Glomerular visceral epithelial cell (primary cell): ENCODE measurements at regions not wholly inside any gene's neighbourhood (a gene's known extent, or its start where the extent isn't known, plus 50 kb on each side); places are given as distances from the start of the nearest gene placed in this dataset.

Source experiments
- DNase-seq: peaks from one replicate; pipeline ENCODE4 v3.0.0-alpha.2; 2016; ENCODE audit errors: extremely low spot score

DNA sequence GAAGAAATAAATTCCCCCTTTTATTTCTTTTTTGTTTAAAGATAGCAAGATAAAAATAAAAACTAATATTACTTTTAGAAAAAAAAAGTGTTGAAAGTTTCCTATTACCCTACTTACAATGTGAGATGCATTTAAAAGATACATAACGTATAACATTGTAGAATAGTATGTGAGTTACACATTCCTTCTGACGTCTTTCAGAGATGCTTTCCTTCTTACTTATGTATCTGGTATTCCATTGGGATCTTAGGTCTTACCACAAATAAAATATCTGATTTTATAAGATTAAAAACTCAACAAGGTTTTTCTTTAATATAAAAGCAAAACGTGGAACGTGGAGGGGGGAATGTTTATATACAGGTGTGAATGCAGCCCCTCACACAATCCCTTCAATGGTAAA, 147.2 kb upstream of the ETS2 start:
- no peak for DNase-seq

DNA sequence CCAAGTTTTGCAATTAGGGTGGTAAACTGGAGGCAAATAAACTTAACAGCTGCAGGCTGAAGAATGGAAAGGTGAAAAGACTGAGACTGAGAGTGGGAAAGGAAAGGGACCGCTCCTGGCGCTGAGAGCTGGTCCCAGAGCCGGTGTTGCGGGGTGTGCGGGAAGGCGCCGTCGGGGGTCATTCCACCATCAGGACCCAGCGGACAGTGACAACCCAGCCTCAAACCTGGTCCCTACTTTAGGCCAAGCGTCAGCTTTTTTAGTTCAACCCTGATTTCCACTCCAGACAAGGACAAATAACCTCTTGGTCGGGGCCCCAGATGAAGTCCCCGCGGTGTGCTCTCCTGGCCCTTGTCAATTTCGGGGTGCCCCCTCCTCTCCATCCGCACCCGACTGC, 145.8 kb upstream of the ETS2 start:
- DNase-seq: no peak

DNA sequence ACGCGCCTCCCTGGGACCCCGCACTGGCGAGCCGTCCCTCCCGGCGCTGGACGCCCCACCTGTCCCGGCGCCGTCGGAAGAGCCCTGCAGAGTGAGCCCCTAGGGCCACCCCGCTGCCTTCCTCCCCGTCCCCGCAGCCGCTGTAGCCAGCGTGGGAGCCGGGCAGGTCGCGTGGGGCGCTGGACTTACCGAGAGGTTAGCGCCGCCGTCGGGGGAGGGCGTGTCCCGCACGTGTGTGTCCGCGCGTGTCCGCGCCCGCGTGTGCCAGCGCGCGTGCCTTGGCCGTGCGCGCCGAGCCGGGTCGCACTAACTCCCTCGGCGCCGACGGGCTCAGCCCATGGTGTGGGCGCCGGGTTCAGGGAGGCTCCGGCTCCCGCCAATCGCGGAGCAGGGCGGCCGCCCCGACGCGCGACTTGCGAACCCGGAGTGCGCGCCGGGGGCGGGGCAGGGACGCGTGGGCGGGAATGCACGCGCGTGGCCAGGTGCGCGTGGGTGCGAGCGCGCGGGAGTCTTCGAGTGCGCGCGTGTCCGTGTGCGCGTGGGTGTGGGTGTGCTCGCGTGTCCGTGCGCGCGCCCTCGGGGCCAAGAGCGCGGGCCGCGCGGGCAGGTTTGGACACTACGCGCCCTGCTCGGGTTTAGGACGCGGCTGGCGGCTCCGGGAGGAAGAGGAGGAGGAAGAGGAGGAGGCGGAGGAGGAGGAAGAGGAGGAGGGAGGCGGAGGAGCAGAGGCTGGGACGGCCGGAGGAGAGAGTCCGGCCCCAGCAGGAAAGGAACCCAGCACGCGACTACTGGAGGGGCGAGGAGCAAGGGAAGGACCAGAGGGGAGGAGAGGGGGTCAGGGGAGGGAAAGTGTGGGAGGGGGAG, 145.2 kb upstream of the ETS2 start:
- peak; percentile 25 for DNase-seq

DNA sequence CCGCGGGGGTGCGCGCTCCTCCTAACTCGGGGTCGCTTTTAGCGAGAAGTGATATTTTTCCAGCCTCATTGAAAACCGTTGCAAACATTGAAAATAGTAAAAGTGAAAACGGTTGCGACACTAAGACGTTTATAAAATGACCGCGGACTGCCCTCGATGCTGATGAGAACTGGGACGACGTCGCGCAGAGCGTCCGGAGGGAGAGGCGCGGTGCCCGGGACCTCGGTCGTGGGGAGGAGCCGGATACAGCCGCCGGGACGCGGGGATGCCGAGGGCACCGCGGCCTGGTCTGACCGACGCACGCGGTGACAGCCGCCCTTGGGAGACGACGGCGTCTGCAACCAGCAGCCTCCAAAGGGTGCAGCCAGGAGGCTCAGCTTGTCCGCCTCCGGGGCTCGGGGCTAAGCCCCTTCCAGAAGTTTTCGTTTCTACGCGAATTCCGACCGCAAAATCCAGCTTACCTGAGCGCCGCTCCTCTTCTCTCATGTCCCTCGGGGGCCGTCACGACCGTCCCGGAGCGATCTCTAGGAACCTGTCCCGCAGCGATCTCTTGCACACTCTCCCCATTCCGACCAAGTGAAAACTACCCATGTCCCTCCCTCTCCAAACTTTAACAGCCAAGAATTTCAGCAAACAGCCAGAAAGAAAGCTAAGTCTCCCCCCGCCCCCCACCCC, 144.4 kb upstream of the ETS2 start:
- no peak for DNase-seq

DNA sequence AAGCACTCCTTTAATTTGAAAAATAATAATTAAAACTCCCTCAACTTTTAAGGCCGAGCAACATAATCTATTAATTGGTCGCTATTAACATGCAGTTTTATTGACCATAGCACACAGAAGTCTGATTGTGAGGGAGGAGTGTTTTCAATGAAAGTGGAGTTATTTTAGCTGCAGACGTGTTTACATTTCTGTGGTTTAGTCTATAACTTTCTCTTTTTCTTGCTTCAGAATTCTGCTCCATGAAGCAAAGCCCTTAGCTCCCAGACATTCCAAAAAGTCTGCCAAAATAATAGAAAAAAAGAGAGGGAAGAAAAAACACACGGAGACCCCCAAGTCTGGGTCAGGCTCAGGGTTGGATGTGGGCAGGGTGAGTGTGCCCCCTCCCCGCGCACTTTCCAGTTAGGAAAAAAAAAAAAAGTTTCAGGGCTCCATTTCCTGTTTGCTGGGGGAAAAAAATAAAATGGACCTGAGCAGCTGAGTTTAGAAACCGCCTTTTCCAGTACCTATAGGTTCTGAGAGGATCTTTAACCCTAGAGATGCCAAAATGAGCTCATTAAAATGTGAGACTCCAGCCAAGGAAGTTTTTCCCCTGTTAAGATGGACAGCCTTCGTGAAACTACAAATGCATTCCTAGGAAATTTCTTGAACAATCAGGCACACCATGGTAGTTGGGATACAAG, 143.7 kb upstream of the ETS2 start:
- no peak for DNase-seq

DNA sequence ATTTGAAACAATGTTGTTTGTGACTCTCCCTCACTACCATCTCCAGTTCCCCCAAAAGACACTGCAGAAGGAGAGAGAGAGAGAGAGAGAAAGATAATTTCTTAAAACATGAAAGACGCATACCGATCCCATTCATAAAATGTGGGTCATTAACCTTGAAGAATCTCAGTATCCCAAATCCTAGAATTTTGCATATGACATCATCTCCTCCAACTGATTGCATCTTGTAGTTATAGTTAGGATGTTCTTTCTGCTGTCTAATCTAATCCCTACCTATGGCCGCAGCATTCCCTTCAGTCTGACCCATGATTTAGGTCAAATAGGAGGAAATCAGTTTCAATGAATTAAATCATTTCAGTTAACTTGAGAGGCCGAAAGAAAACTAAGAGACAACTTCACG, 142.4 kb upstream of the ETS2 start:
- no peak for DNase-seq

DNA sequence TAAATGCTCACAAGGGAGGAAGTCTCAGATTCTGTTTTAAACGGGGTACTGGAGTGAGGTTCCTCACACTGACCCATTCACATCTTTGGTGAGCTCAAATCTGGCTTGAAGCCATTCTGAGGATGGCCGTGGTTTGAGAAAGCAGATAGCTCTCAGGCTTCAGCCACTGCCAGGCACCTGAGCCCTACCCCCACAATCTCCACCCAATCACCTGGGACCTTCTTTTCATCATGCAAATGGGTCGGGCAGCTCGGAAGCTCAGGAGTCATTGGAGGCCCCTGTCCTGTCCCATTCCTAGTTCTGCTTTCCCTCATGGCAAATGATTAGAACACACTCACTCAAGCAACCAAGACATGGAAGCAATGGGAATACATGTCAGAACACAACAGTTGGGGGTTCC, 141.4 kb upstream of the ETS2 start:
- no peak for DNase-seq

DNA sequence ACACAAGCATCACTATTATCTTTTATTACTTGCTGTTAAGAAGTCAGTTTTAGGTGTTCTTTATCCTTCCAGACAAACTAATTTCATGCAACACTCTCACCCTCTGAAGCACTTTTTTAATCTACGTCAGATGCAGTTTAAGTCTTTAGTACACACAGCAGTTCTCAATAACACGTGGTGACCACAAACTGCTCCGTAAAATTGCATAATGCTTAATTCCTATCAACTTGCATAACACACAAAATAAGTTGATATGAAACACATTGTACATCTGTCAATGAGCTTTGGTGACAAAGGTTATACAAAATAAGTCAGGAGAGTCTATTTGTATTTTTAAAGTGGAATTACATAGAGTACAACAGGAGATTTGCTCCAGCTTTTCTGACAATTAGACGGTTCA, 140.9 kb upstream of the ETS2 start:
- DNase-seq: no peak

DNA sequence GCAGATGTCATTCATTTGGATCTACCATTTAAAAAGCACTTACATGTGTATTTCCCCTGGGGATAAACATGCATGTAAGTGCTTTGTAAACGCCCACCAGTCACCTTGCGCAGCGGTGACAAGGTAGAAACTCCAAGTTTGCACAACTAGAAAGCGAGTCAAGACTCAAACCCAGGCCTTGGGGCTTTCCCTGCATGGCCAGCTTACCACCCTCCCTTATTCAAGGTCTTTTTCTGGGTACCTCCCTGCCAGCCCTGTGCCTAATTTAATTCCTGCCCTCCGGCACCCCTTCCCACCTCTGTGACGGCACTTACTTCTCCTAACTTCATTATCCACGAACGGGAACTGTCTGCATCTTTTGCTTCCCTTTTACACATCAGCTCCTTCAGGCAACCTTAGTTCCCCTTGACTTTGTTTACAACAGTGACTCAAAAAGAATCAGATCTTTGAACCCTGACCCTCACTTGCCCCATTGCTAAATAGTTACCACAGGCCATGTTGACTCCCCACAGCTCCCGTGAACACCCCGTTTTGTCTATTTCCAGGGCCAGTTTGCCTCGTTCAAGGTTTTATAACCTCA, 138.3 kb upstream of the ETS2 start:
- no peak for DNase-seq

DNA sequence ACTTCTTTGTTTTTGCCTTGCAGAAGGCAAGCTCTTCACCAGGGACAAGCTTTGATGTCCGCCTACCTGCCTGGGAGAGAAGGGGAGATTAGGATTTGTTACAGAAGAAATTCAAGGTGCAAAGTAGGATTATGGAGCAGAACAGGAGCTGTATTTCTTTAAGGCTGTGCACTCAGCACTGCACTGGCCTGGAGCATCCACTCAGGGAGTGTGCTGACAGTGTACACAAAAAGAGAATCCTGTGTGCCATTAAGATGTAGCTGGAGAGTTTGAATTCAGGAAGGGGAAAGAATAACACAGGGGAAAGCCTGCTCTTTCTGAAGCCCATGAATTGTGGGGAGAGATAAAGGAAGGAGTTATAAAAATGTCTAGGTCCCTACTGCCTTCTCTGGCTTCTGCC, 137.7 kb upstream of the ETS2 start:
- no peak for DNase-seq

DNA sequence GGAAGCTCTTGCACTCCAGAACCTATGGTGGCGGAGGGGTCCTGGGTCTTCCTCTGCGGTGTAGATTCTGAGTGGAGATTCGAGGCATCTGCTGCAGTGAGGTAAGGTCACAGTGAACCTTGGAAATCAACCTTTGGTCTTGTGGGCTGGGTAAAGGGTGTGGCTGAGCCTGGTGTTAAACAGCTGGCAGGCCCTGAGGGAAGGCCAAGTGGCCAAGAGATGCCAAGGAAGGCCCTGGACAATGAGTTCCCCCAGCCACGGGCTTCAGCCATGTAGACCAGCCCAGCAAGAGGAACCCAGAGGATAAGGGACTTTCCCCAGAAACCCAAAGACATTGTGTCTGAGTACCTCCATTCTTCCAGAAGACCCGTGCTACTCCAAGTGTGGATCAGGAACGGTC, 137.2 kb upstream of the ETS2 start:
- DNase-seq: no peak

DNA sequence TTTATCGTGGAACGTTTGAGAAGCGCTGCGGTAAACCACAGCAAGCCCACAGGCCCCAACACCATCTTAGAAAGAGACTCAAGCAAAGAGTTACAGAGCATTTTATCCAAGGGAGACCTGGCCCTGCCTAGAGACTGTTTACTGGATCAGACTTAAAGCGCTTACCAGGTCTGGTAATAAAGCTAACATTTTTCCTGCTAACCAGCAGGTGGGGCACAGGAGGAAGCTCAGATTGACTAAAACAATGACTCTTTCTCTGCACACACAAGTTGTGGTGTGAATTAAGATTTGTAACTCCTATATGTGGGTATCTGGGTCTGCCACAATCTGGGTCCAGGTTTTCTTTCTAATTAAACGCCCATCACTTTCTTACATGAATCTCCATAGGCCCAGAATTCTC, 136.5 kb upstream of the ETS2 start:
- DNase-seq: peak; percentile 31

DNA sequence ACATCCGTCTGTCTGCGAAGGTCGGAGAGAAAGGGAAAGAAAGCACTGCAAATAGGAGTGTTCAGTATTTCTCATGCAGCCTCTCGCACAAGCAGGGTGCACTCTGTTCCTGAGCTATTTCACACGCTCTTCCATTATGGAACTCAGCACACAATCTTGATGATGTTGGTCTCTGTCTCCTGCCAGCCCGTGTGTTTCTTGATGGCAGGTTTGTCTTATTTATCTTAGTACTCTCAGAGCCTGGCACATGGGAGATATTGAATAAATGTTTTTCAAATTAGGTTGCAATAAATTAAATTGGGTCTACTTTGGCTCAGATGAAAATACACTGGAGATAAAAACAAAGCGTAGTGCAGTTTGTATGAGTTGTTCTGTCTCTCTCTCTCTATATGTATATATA, 134.9 kb upstream of the ETS2 start:
- no peak for DNase-seq

DNA sequence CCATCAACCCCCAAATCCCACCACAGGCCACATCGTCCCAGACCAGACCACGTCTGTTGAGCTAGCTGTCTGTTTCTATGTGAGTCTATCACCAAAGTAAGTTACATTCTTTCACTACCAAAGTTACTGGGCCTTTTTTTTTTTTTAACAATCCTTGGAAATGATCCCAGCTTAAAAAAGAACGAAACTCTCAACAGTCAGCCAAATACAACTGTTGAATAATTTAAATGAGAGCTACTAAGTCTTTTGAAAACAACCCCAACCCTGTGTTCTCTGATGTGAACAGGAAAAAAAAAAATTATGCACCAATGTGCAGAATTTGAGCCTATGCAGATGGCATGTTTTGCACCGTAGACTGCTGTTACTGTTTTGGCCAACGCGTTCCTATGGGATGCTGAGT, 134.0 kb upstream of the ETS2 start:
- DNase-seq: no peak

DNA sequence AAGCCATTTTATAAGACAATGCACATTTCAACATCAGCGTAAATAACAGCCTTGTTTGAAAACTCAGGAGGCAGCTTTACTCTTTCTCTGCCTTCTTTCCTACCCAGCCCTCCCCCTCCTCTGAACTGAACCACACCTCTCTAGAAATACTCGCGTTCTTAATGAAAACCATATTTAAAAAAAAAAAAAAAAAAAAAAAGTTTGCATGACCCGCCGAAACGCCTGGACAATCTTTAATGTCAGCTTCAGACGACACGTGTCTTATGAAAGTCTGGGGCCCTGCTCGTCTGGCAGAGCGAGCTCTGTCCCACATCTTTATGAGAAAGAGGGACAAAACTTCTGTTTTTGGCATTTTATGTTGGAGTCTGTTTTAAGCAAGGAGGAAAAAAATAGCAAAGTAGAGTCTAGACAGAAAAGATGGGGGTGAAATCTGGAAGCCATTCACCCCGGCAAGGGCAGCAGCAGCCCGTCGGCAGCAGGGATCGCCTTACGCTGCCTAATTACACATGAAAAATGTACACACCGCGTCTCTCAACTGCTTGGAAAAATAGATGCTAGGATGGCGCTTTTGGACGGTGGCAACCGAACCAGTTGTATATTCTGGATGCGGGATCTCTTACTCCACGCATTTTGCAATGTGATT, 130.4 kb upstream of the ETS2 start:
- DNase-seq: no peak

DNA sequence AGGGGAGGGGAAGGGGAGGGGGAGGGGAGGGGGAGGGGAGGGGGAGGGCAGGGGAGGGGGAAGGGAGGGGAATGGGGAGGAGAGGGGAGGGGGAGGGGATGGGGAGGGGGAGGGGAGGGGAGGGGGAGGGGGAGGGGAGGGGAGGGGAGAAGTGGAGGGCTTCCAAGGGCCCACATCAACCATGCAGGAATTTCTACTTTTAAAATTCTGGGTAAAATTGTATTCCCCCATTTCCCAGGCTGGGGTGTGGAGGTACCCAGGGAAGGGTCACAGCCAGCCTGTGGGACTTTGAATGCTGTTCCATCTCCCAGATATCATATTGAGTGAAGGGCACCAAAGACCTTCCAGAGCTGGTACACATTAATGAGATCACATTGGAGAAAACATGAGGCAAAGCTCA, 126.9 kb upstream of the ETS2 start:
- no peak for DNase-seq

DNA sequence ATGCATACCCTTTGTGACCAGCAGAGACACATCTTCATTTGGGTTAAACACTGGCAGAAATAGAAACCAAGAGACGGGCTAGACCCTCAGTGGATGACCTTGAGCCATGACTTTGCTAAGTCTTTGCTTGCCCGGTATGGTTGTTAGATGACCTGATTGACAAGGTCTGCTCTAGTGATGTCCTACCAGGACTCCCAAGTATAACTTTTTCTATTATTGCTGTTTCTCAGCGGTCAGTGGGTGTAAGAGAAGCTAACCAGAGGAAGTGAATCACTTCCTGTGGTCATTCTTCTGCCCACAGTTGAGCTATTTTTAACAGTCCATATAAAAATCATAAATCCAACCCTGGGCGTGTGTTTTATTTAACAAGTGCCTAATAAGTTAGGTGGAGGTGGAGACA, 126.2 kb upstream of the ETS2 start:
- DNase-seq: peak; percentile 78

DNA sequence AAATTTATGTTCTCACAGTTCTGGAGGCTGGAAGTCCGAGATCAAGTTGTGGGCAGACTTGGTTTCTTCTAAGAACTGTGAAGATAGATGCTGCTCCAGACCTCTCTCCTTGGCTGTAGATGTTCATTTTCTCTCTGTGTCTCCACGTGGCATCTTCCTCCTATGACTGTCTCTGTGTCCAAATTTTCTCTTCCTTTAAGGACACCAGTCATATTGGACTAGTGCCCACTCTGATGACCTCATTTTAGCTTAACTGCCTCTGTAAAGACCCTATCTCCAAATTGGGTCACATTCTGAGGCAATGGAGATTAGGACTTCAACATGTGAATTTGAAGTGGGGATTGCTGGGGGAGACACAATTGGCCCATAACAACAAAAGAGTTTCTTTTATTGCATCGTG, 125.3 kb upstream of the ETS2 start:
- DNase-seq: peak; percentile 32

DNA sequence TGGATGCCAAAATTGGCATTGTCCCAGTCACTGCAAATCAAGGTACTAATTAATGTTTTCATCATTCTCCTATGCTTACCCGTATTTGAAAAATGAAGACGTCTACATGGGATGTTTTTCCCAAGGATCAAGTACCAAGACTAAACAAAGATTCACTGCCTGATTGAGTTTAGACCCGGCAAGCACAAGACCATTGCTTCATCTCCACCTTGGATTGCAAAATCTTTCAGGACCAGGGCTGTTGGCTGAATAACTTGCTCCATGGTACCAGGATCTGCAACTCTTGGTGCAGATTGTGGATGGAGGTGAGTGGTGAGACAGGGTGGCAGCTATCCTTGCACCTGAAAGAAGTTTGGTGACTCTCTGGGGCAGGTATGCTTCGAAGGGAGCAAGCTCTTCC, 122.5 kb upstream of the ETS2 start:
- DNase-seq: no peak

DNA sequence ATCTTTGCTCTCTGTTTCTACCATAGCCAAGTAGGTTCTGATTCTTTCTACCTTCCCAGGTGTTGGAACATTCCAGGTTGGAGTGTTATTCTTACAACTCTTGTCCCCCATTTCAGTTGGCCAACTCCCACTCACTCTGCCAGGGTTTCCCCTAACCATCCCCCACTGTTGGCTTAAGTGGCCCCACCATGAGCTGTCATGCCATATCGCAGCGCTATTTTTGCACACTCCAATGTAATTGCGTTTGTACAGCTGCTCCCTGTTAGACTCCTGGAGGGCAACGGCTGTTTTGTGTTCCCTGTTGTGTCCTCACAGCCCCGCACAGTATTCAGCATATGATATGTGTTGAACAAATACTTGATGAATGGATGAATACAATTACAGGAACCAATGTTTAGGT, 117.7 kb upstream of the ETS2 start:
- no peak for DNase-seq

DNA sequence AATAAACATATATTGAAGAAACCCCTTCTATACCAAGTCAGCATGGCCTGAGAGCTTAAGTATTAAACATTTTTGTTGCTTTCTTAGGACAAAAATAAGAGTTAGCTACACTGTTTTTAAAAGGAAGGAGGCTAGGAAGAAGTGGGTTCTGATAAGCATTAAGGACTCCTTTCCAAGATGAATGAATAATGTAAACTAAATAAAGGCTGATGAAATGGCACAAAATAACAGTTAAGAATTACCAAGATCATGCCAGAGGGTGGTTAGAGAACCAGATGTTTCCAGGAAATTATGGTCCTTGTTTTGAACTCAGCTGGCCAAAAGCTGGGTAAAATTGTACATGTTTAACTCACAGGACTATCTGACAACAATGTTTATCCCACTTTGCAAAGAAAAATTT, 114.1 kb upstream of the ETS2 start:
- DNase-seq: no peak

DNA sequence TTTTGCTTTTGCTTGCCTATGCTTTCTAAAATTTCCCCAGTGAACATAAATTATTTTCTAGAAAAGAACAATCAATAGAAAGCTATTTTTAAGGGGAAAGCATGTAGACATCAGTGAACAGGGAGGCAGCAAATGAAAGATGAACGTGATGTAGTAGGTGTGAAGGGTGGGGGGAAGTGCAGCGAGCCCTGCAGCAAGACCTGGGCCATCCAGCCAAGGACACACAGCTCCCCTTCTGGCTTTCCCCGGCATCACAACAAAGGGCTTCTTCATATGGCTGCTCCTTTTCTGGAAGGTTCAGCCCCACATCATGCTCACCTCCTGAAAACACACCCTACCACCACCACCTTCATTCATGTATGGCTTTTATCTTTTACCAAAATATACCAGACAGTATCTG, 109.2 kb upstream of the ETS2 start:
- no peak for DNase-seq
